GM19351 (cell line): ENCODE measurements at regions not wholly inside any gene's neighbourhood (a gene's known extent, or its start where the extent isn't known, plus 50 kb on each side); places are given as distances from the start of the nearest gene placed in this dataset.

ENCODE experiments used
- ATAC-seq: cut with Tn5 transposase; IDR thresholded peaks from one replicate; pipeline ENCODE4 v1.9.1; 2021; ENCODE audit warnings: mild to moderate bottlenecking, moderate library complexity; ENCODE audit not compliant: unreplicated experiment

DNA sequence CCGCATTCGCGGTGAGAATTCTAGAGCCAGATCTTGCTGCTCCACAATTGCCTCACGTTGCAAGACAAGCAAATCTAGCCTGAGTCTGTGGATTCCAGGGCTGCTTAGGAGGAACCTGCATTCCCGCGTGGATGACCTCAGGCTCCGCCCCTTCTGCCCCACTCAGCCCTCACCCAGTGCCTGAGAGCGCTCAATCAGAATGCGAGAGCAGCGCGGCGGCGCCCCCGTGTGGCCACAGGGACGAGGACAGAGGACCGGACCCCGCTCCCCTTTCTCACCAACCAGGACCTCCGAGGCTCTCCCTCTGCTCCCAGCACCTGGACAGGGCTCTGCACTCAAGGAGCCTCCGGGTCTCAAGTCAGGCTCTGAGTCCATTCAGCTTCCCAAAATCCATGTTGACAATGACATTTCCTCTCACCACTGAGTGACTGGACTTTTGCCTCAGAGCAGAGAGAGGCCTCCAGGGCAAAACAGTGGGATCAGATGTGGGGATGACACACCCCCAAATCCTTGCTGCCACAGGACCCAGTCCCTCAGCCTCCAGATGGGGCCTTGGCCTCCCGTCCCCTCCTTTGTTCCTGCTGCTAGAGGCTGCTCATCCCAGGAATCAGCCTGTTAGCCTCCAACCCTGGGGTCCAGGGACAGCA, 52.0 kb downstream of the RPP21 start:
- peak; percentile 67 for ATAC-seq

DNA sequence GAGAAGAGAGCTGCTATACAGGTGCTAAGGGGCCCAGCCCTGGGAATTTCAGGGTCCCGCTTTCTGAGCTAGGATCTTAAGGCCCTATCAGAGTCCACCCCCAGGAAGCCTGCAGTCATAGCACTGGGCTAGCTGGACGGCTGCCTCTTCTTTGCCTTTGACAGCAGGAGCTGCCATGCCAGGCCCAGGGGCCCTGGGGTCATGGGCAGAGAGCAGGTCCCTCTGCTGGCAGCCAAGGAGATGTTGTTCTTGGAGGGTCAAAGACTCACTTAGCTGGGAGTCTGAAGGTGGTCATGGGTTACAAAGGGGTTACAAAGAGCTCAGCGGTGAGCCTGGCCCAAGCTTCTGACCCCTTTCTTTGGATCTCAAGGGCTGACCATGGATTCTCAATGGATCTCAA, 52.7 kb downstream of the RPP21 start:
- no peak for ATAC-seq

- ATAC-seq, result no peak
These were observed 54.6 kb downstream of the RPP21 start for GRCh38 chr6:30399390-30400058.

DNA sequence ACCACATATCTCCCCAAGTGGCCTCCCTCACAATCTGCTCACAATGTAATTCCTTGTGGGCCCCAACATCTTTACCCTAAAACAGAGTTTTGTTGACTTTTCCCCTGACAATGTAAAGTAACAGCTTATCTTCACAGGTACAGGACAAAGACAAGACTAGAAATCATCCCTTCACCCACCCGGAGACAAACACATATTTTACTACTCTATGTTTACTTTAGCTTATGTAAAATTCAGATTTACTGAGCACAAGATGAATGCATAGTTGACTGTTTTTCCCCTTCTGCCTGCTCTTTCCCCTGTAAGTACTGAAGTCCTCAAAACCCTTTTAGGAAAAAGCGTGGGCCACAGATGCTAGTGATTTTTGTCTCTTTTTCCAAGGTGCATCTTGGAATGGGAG, 61.0 kb downstream of the RPP21 start:
- no peak for ATAC-seq

- no peak for ATAC-seq
These were observed 64.2 kb downstream of the RPP21 start for GRCh38 chr6:30409184-30409583.

DNA sequence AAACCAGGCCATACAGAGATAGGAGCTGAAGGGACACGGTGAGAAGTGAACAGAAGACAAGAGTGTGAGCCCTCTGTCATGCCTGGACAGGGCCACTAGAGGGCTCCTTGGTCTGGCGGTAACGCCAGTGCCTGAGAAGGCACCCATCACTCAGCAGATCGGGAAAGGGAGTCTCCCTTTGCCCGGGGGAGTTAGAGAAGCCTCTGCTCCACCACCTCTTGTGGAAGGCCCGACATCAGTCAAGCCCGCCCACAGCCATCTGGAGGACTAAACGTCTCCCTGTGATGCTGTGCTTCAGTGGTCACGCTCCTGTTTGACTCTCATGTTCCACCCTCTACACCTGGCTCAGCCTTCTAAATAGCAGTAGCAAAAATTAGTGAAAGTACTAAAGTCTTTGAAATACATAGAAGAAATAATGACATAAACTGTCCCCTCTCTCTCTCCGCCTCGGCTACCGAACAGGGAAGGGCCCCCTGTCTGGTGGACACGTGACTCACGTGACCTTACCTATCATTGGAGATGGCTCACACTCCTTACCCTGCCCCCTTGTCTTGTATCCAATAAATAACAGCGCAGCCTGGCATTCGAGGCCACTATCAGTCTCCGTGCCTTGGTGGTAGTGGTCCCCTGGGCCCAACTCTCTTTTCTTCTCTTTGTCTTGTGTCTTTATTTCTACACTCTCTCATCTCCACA, 66.7 kb downstream of the RPP21 start:
- no peak for ATAC-seq

- no peak for ATAC-seq
These were observed 70.9 kb upstream of the HLA-E start for GRCh38 chr6:30418448-30418847.

GRCh38 chr6:30424549-30424948, 64.8 kb upstream of the HLA-E start:
- ATAC-seq, result no peak
